ENCODE measurements at regions not wholly inside any gene's neighbourhood (a gene's known extent, or its start where the extent isn't known, plus 50 kb on each side); places are given as distances from the start of the nearest gene placed in this dataset.

- H3K27ac ChIP-seq (ENCODE audit: low read depth, low read length), result no peak overlapping the region
- POLR2A ChIA-PET, result no interaction called here
- CTCF ChIA-PET, result interaction anchor here (1.2 kb wide), 1 partner anchor 175 kb away, joined by 3 read pairs; no protein-coding TSS in a partner anchor
Observed at GRCh38 chr10:43864656-43865055, 216.0 kb upstream of the ZNF32 start.

GRCh38 chr10:43863859-43864591, 215.3 kb upstream of the ZNF32 start:
- CTCF ChIA-PET, result no interaction called here
- peak; percentile 26 for DNase-seq (ENCODE audit: low read depth, low spot score)
- H3K27me3 ChIP-seq (ENCODE audit: control insufficient read depth, insufficient read depth, low read length), result no peaks in the 10 kb centered on the region
- POLR2A ChIA-PET, result interaction anchor here (0.9 kb wide), 1 partner anchor 21 kb away, joined by 6 read pairs; no protein-coding TSS in a partner anchor
- TF ChIP-seq CTCF (IDR thresholded peaks at IDR 0.05; ENCODE audit: low read depth, low read length), result no peak
- no peaks in the 10 kb centered on the region; the same call in 1 of the 2 replicates for H3K9me3 ChIP-seq (ENCODE audit: control insufficient read depth, insufficient read depth, low read length)
- H3K4me3 ChIP-seq (ENCODE audit: low read depth, low read length), result no peak overlapping the region
- peak overlapping the region; percentile 82 for H3K27ac ChIP-seq (ENCODE audit: low read depth, low read length)

More at GRCh38 chr10:43864656-43865055, 216.0 kb upstream of the ZNF32 start:
- H3K27me3 ChIP-seq (ENCODE audit: control insufficient read depth, insufficient read depth, low read length), result no peaks in the 10 kb centered on the region
- H3K9me3 ChIP-seq (ENCODE audit: control insufficient read depth, insufficient read depth, low read length), result no peaks in the 10 kb centered on the region; the same call in 1 of the 2 replicates
- TF ChIP-seq CTCF (IDR thresholded peaks at IDR 0.05; ENCODE audit: low read depth, low read length), result no peak
- DNase-seq (ENCODE audit: low read depth, low spot score), result no peak
- no peak overlapping the region for H3K4me3 ChIP-seq (ENCODE audit: low read depth, low read length)

GRCh38 chr10:43863270-43863669, 214.6 kb upstream of the ZNF32 start:
- ChIA-PET CTCF (no interaction called here), POLR2A (interaction anchor here (0.9 to 1.7 kb wide), 4 partner anchors 20 to 54 kb away, joined by 3 to 8 read pairs (median 5); no protein-coding TSS in a partner anchor)
- Histone ChIP-seq H3K27me3 (ENCODE audit: control insufficient read depth, insufficient read depth, low read length) (no peaks in the 10 kb centered on the region), H3K9me3 (ENCODE audit: control insufficient read depth, insufficient read depth, low read length) (no peaks in the 10 kb centered on the region; the same call in 1 of the 2 replicates), H3K4me3 (ENCODE audit: low read depth, low read length) (no peak overlapping the region), H3K27ac (ENCODE audit: low read depth, low read length) (peak overlapping the region; percentile 82)
- TF ChIP-seq CTCF (IDR thresholded peaks at IDR 0.05; ENCODE audit: low read depth, low read length), result no peak
- no peak for DNase-seq (ENCODE audit: low read depth, low spot score)

- peak overlapping the region; percentile 58 for H3K27ac ChIP-seq (ENCODE audit: low read depth, low read length)
- no peak for TF ChIP-seq CTCF (IDR thresholded peaks at IDR 0.05; ENCODE audit: low read depth, low read length)
- ChIA-PET CTCF (interaction anchor here (1.0 to 1.9 kb wide), 2 partner anchors 172 to 449 kb away, joined by 3 to 8 read pairs; no protein-coding TSS in a partner anchor), POLR2A (interaction anchor here (1.2 to 1.7 kb wide), 3 partner anchors 19 to 53 kb away, joined by 3 to 8 read pairs (median 4); no protein-coding TSS in a partner anchor)
- no peak overlapping the region for H3K4me3 ChIP-seq (ENCODE audit: low read depth, low read length)
- H3K27me3 ChIP-seq (ENCODE audit: control insufficient read depth, insufficient read depth, low read length), result no peaks in the 10 kb centered on the region
- no peaks in the 10 kb centered on the region; the same call in 1 of the 2 replicates for H3K9me3 ChIP-seq (ENCODE audit: control insufficient read depth, insufficient read depth, low read length)
- no peak for DNase-seq (ENCODE audit: low read depth, low spot score)
Observed at GRCh38 chr10:43862756-43863155, 214.1 kb upstream of the ZNF32 start.
